ENCODE measurements at regions not wholly inside any gene's neighbourhood (a gene's known extent, or its start where the extent isn't known, plus 50 kb on each side); places are given as distances from the start of the nearest gene placed in this dataset.
A peak's percentile ranks its signal among the peaks of the same experiment; 100 is the strongest.

DNA sequence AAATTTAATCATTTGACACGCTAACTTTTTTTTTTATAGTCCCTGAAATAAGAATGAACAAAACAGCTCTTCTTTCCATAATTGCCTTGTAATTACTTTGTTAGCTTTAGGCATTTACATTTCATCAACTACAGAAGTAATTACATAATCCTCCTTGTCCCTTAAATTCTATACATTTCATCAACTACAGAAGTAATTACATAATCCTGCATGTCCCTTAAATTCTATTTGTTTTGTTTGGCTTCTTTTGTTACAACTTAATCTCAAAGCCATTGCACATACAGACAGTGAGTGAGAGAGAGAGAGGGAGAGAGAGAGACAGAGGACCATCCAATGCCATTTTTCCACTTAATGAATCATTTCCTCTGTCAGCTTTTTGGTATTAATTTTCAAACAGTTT lies 873.2 kb downstream of the METTL15 start:
- no peak for TF ChIP-seq POLR2A (IDR thresholded peaks at IDR 0.05; ENCODE audit: low read depth, low read length)
- TF ChIP-seq, protein P1, sequence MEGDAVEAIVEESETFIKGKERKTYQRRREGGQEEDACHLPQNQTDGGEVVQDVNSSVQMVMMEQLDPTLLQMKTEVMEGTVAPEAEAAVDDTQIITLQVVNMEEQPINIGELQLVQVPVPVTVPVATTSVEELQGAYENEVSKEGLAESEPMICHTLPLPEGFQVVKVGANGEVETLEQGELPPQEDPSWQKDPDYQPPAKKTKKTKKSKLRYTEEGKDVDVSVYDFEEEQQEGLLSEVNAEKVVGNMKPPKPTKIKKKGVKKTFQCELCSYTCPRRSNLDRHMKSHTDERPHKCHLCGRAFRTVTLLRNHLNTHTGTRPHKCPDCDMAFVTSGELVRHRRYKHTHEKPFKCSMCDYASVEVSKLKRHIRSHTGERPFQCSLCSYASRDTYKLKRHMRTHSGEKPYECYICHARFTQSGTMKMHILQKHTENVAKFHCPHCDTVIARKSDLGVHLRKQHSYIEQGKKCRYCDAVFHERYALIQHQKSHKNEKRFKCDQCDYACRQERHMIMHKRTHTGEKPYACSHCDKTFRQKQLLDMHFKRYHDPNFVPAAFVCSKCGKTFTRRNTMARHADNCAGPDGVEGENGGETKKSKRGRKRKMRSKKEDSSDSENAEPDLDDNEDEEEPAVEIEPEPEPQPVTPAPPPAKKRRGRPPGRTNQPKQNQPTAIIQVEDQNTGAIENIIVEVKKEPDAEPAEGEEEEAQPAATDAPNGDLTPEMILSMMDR (IDR thresholded peaks at IDR 0.05; ENCODE audit: extremely low read depth in 1 of 2, insufficient read depth in 1 of 2, low read depth in 1 of 2, low read length in 2 of 2) = no peak
- TF ChIP-seq FOS (IDR thresholded peaks at IDR 0.05; ENCODE audit: borderline replicate concordance, insufficient read depth, low read length) = peak; percentile 38
- dilution Hi-C loops (cut with MboI; ENCODE audit: extremely low pct_ligation_motif_present, low sequenced_read_pairs) (no loop called here), intact Hi-C loops (cut with micrococcal nuclease) (no loop called here)
- no peak overlapping the region for H3K4me2 ChIP-seq (ENCODE audit: insufficient read depth, low read length)
- peaks cover 10% of the 10 kb centered on the region for H3K4me1 ChIP-seq (ENCODE audit: control insufficient read depth, extremely low read depth, insufficient read depth, low read length)
- no peak overlapping the region for H3K27ac ChIP-seq (ENCODE audit: insufficient read depth, low read depth, low read length)
- CTCF ChIA-PET = interaction anchor here (0.9 to 2.3 kb wide), 5 partner anchors 13 to 1283 kb away, joined by 4 to 8 read pairs (median 5); no protein-coding TSS in a partner anchor
- H3K9me3 ChIP-seq (replicated peaks; ENCODE audit: control insufficient read depth, insufficient read depth, low read length) = no peaks in the 10 kb centered on the region
- H2AFZ ChIP-seq (ENCODE audit: low read depth, low read length) = no peak overlapping the region
- DNase-seq (ENCODE audit: low read depth, low spot score) = peak; percentile 44
- no peaks in the 10 kb centered on the region for H3K9me1 ChIP-seq (replicated peaks; ENCODE audit: control insufficient read depth, extremely low read depth, insufficient read depth, low read length)
- H3K36me3 ChIP-seq (ENCODE audit: control insufficient read depth in 2 of 2, extremely low read depth in 1 of 2, insufficient read depth in 2 of 2, low read length in 2 of 2) = no peaks in the 10 kb centered on the region
- H4K20me1 ChIP-seq (replicated peaks; ENCODE audit: control insufficient read depth, extremely low read depth, insufficient read depth, low read length) = no peaks in the 10 kb centered on the region
- H3K27me3 ChIP-seq (ENCODE audit: control insufficient read depth in 2 of 2, insufficient read depth in 2 of 2, low read length in 2 of 2) = no peaks in the 10 kb centered on the region
- no peak overlapping the region for H3K4me3 ChIP-seq (replicated peaks in 1 of 3; ENCODE audit: insufficient read depth in 1 of 3, low read depth in 1 of 3, low read length in 3 of 3)
- POLR2A ChIA-PET = no interaction called here
- peak; percentile 12 for FAIRE-seq
- no peaks in the 10 kb centered on the region for H3K79me2 ChIP-seq (ENCODE audit: control insufficient read depth, insufficient read depth, low read length)
- no peak overlapping the region for H3K9ac ChIP-seq (replicated peaks; ENCODE audit: extremely low read depth, insufficient read depth, low read length)
- BruUV-seq (replicated peaks) = no TSS peak

DNA sequence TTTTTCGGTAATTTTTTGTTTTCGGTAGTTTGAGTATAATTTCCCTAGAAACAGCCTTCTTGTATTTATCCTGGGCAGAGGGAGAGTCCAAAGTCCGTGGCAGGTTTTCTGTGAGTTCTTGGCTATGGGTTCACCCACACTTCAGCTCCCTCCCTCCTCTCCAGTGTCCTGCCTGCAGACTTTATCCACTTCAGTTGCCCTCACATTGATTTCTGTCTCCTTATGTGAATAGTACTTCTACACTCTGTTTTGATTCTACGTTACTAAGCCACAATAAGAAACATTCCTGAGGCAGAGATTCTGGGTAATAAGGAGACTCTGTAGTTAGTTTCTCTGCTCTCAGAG lies 868.6 kb downstream of the METTL15 start:
- no peaks in the 10 kb centered on the region for H3K36me3 ChIP-seq (ENCODE audit: control insufficient read depth in 2 of 2, extremely low read depth in 1 of 2, insufficient read depth in 2 of 2, low read length in 2 of 2)
- POLR2A ChIA-PET = no interaction called here
- no peaks in the 10 kb centered on the region for H4K20me1 ChIP-seq (replicated peaks; ENCODE audit: control insufficient read depth, extremely low read depth, insufficient read depth, low read length)
- CTCF ChIA-PET = interaction anchor here (2.1 kb wide), 1 partner anchor 11 kb away, joined by 6 read pairs; no protein-coding TSS in a partner anchor
- peaks cover 9% of the 10 kb centered on the region for H3K4me1 ChIP-seq (ENCODE audit: control insufficient read depth, extremely low read depth, insufficient read depth, low read length)
- H2AFZ ChIP-seq (ENCODE audit: low read depth, low read length) = no peak overlapping the region
- TF ChIP-seq JUN (IDR thresholded peaks at IDR 0.05; ENCODE audit: borderline replicate concordance, insufficient read depth, insufficient read length, low read depth) (no peak), POLR2AphosphoS5 (IDR thresholded peaks at IDR 0.05; ENCODE audit: insufficient read depth, low read depth, low read length) (no peak), EZH2 (IDR thresholded peaks at IDR 0.05; ENCODE audit: borderline replicate concordance, low read depth, low read length, severe bottlenecking) (no peak)
- H3K4me2 ChIP-seq (ENCODE audit: insufficient read depth, low read length) = no peak overlapping the region
- H3K27ac ChIP-seq (ENCODE audit: insufficient read depth, low read depth, low read length) = no peak overlapping the region
- DNase-seq (ENCODE audit: low read depth, low spot score) (no peak), FAIRE-seq (no peak)
- BruUV-seq (replicated peaks) = no TSS peak
- H3K4me3 ChIP-seq (replicated peaks in 1 of 3; ENCODE audit: insufficient read depth in 1 of 3, low read depth in 1 of 3, low read length in 3 of 3) = no peak overlapping the region
- no peaks in the 10 kb centered on the region for H3K27me3 ChIP-seq (ENCODE audit: control insufficient read depth in 2 of 2, insufficient read depth in 2 of 2, low read length in 2 of 2)
- no peaks in the 10 kb centered on the region for H3K79me2 ChIP-seq (ENCODE audit: control insufficient read depth, insufficient read depth, low read length)
- no peaks in the 10 kb centered on the region for H3K9me3 ChIP-seq (replicated peaks; ENCODE audit: control insufficient read depth, insufficient read depth, low read length)
- dilution Hi-C loops (cut with MboI; ENCODE audit: extremely low pct_ligation_motif_present, low sequenced_read_pairs) = no loop called here
- no peaks in the 10 kb centered on the region for H3K9me1 ChIP-seq (replicated peaks; ENCODE audit: control insufficient read depth, extremely low read depth, insufficient read depth, low read length)
- H3K9ac ChIP-seq (replicated peaks; ENCODE audit: extremely low read depth, insufficient read depth, low read length) = no peak overlapping the region
- intact Hi-C loops (cut with micrococcal nuclease) = no loop called here
